D721Med (cell line): ENCODE measurements at regions not wholly inside any gene's neighbourhood (a gene's known extent, or its start where the extent isn't known, plus 50 kb on each side); places are given as distances from the start of the nearest gene placed in this dataset.
"Not testable (repeated sequence)": the region's sequence is repeated elsewhere in the genome, so short reads cannot be mapped to it uniquely, and the experiment has no call there.

Experiments used
- DNase-seq: peaks from one replicate; pipeline ENCODE4 v3.0.0; 2011; ENCODE audit warnings: low spot score; ENCODE audit not compliant: insufficient read length
- FAIRE-seq: peaks from 2 replicates; lab custom pipeline; 2011; peaks lifted over from hg19 to GRCh38; lab: Jason Lieb, UNC
- CTCF ChIP-seq: IDR thresholded peaks from 2 replicates; pipeline ENCODE4 v1.5.1; 2012; ENCODE audit warnings: mild to moderate bottlenecking, control low read depth; ENCODE audit not compliant: insufficient read depth; ENCODE audit errors: missing control alignments

GRCh38 chr7:82501346-82501745 is 57.8 kb upstream of the CACNA2D1 start:
- DNase-seq (no peak), FAIRE-seq (no peak)
- TF ChIP-seq CTCF, result no peak

- DNase-seq, FAIRE-seq: not testable (repeated sequence)
Measured at GRCh38 chr7:82499546-82499945, 56.0 kb upstream of the CACNA2D1 start.

- no peak for FAIRE-seq
- TF ChIP-seq CTCF, result no peak
- no peak for DNase-seq
Measured at GRCh38 chr7:82494420-82494819, 50.8 kb upstream of the CACNA2D1 start.
